NCI-H510A treated with DMSO at 0.1 percent for 48 hours (cell line): ENCODE measurements at regions not wholly inside any gene's neighbourhood (a gene's known extent, or its start where the extent isn't known, plus 50 kb on each side); places are given as distances from the start of the nearest gene placed in this dataset.
"Not testable (repeated sequence)": the region's sequence is repeated elsewhere in the genome, so short reads cannot be mapped to it uniquely, and the experiment has no call there.

Experiments
- DNase-seq: peaks from one replicate; lab custom pipeline; 2025; lab: John Stamatoyannopoulos, UW

DNA sequence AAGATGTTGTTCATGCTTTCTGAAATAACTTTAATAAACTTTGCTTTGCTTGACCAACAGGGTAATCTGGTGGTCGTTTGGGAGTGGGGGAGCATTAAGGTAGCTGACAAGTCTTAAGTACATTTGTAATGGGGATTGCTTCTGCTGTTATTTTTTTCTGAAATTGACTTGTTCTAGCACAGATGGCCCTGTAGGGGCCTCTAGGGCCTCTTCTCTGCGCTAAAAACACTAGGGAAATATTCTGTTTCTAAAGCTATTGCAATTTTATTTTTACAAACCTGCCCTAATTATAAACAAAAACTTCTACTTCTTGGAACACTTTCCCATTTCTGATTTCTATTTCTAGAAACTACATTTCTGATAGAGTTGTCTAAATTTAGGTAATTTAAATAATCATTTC is 191.3 kb upstream of the KCNJ3 start:
- DNase-seq: no peak

DNA sequence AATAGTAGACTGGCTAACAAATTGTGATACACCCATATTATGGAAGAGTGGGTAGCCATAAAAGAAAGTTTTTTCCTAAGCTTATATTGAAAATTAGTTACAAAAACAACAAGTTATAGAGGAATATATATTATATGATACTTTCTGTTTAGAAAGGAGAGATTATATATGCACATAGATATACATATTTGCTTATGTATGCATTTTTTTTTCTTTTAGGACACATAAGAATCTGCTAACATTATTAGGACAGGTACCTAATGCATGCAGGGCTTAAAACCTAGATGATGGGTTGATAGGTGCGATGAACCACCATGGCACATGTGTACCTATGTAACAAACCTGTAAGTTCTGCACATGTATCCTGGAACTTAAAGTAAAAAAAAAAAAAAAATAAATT is 179.6 kb upstream of the KCNJ3 start:
- no peak for DNase-seq

DNA sequence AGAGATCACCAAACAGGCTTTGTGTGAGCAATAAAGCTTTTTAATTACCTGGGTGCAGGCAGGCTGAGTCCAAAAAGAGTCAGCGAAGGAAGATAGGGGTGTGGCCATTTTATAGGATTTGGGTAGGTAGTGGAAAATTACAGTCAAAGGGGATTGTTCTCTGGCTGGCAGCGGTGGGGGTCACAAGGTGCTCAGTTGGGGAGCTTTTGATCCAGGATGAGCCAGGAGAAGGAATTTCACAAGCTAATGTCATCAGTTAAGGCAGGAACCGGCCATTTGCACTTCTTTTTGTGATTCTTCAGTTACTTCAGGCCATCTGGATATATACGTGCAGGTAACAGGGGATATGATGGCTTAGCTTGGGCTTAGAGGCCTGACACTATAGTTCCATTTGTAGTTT is 177.5 kb upstream of the KCNJ3 start:
- not testable (repeated sequence) for DNase-seq

DNA sequence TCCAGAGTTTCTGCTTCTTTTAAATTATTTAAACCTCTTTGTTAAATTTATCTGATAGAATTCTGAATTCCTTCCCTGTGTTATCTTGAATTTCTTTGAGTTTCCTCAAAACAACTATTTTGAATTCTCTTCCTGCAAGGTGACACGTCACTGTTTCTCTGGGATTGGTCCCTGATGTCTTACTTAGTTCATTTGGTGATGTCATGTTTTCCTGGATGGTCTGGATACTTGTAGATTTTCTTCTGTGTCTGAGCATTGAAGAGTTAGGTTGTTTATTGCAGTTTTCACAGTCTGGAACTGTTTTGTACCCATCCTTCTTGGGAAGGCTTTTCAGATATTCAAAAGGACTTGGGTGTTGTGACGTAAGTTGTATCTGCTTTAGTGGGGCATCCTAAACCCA is 172.3 kb upstream of the KCNJ3 start:
- no peak for DNase-seq

DNA sequence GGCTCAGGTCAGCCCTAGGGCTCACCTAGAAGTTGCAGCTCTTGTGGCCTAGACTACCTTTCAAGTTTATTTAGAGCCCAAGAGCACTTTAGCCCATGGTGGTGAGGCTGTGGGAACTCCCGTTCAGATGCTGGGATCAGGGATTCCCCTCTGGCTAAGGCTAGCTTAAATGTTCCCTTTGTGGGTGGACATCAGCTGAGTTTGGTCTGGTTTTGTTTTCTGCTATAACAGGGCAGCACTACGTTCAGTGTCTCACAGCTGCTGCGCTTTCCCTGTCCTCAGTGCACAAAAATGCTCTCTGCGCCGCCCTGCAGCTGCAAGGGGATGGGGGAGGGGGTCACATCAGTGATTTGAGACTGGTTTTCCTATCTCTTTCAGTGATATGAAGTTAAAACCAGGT is 170.5 kb upstream of the KCNJ3 start:
- no peak for DNase-seq

DNA sequence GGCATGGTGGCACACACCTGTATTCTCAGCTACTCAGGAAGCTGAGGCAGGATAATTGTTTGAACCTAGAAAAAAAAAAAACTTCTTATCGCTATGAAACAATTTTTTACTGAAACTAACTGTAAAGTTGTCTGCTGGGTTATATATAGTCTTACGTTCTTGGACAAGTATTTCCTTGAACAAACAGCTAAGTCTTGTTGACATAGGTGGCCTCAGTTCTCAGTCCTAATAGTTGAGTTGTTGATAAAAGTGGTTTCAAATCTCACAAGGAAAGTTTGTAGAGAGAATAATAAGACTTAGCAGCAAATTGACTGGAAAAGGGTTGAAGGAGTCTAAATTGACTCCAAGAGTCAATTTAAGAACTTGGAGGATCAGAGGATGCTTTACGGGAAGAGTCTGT is 166.5 kb upstream of the KCNJ3 start:
- DNase-seq: no peak

DNA sequence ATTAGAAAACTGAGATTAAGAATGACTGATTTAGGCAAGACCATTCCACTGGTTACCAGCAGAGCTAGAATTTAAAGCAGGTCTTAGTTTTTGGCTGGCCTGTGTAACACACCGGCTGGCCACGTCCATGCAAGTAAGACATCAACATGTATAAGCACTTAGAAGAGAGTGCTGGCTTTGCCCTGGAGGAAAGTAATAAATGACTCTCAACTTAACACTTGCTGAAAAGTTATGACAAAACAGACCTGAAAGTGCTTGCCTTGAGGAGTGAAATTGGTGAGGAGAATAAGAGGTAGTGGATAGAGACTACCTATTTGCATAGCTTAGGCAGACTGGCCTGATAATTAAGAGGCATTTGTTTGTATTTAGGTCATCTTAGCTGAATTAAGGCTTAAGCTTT is 165.7 kb upstream of the KCNJ3 start:
- no peak for DNase-seq

DNA sequence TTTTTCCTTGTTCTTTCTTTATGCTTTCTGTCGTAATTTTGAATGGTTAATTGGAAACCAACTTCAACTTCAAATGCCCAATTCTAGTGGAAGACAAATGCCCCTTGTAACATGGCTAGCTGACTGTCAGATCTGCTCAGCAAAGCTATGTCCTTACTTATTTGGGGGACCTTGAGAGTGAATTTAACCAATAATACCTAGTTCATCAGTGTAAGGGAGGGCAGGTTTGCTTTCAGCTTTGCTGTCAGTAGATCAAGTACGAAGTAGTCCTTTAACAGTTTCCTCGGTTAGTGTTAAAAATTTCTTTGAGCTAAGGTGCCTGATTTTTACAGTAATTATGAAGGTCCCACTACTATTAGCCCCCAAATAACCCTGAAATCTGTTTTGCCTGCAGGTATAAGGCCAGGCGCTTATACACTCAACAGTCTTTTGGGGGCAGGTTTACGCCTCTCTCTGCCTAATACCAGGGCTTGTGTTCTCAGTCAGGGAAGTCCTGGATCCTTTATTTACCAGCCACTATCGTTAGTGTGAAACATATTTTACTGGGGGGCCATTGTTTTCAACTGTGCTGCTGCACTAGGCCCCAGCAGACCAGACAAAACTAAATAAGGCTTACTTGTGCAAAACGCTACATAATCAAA is 165.1 kb upstream of the KCNJ3 start:
- DNase-seq: no peak

DNA sequence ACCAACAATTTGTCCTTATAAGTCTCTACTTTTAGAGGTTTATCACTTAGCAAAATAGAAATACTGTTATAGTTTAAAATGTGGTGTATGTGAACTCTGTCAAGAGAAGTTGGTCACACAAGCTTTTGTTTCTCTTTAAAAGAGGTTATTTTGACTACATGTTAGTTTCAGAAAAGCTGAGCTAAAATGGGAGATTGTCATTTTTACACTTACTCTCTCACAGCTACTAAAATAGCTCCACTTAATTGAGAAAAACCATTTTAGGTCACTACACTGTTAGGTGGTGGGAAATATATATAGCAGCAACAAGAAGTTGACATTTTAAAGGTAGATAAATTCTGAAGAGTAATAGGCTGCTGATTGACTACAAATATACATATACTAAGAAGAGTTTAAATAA is 161.5 kb upstream of the KCNJ3 start:
- DNase-seq: no peak

DNA sequence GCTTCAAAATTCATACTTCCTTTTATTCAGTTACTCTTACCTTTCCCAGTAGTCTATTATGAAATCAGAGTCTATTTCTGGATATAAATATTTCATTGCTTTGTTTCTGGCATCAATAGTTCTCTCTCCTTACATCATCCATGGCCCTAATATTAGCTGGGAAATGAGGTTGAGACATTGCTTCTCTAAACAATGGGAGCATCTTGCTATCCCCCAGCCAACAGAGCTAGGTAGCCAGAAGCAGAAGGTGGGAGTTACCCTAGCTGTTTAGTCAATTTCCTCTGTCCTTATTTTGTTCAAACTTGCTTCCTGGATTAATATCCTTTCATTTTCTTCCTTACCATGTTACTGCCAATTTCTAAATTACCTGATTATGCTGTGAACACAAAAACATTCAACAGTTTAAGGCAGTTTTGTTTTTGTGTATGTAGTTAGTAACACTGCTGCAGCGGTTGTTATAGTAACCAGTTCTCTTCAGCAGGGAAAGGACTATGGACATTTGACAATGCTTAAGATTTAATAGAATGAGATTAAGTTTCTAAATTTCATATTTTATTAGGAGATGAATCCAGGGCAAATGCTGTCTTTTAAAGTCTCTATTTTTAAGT is 160.5 kb upstream of the KCNJ3 start:
- DNase-seq: no peak

DNA sequence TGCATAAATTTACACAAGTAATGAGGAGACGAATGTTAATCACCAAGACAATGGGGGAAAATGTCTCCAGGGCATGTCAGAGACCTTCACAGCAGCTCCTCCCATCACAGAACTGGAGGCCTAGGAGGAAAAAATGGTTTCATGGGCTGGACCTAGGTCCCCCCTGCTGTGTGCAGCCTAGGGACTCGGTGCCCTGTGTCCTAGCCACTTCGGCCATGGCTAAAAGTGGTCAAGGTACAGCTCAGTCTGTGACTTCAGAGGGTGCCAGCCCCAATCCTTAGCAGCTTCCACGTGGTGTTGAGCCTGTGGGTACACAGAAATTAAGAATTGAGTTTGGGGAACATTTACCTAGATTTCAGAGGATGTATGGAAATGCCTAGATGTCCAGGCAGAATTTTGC is 152.2 kb upstream of the KCNJ3 start:
- DNase-seq: no peak

DNA sequence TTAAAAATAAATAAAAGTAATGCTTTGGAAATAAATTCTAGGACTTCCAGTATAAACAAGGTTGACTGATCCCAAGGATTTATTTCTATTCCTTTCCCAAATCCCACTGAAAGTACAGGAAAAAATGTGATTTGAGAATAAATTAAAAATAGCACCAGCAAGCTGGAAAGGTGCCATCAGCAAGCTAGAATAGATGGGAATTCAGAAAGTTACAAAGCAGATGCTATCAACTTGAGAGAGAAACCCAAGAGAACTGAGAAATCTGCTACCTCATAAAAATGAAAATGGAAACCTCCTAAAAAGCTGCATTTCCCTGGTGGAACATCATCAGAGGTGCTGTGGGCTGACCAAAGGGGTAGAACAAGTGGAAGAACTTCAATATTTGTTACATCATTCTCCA is 148.6 kb upstream of the KCNJ3 start:
- DNase-seq: no peak

DNA sequence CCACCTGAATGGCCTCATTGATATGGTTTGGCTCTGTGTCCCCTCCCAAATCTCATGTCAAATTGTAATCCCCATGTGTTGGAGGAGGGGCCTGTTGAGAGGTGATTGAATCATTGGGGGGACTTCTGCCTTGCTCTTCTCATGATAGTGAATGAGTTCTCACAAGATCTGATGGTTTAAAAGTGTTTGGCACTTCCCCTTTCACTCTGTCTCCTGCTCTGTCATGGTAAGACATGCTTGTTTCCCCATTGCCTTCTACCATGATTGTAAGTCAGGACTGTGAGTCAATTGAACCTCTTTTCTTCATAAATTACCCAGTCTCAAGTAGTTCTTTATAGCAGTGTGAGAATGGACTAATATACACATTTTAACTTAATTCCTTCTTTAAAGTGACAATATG is 146.8 kb upstream of the KCNJ3 start:
- DNase-seq: no peak

DNA sequence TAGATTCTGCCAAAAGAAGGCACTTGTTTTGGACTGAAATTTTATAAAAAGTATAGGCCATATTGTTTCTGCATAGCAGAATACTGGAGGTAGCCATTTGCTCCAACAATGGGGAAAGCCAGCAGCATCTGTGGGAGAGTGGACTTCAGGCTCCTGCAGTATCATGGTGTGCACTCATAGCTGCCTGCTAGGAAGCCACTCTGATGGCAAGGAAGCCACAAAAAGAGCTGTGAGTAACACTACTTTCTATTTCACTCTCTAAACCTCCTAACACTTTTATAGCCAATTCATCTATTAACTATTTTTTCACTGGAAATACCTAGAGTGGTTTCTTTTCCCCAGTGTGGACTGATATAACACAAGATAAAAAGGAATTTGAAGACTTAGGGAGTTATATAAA is 144.4 kb upstream of the KCNJ3 start:
- DNase-seq: no peak

DNA sequence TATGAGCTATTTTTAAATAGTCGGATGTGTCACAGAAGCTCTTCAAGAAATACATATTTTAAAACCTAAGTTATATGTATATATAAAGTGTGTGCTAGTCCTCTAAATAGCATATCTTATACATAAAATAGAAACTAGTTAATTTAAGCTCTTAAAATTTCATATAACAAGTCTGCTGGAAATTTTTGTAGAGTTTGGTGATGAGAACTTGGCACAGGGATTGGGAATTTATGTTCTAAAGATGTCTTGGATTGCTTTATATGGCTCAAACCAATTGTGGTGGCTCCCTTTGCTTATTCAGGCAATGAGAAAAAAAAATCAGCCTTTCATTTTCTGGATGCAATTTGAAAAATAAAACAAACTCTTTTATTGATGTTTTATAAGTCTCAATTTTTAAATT is 142.8 kb upstream of the KCNJ3 start:
- no peak for DNase-seq

DNA sequence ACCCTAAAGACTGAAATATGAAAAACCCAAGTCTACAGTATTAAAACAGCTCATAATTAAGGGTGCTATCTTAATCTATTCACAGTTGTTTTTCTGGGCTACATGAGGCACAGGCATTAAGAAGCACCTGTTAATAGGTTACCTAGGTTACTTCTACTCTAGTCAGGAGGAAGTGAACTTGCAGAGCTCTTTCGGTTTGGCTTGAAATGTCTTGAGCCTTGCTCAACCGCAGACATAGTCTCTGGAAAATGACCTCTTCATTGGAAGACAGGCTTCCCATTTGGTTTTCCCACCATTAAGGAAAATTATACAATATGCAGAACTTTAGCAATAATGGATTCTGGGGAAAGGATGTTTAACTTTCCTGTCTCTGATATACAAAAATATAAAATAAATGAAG is 142.3 kb upstream of the KCNJ3 start:
- DNase-seq: no peak

DNA sequence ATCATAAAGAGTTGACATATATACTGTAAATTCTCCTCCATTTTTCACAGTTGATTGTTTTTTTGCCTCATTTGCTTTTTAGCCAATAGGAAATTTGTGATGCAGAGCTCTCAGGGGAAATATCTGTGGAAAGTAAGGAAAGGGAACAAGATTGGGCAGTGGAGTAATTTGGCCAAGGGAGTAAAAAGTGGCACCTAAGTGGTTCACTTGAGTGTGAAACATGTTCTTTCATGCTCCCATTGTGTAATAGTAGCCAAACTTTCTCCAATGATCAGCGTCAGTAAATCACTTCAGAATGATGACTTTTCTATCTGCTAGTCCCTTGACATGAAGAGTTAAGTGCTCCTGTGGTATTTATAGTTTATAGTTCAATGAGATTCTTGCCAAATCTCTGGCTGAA is 141.9 kb upstream of the KCNJ3 start:
- DNase-seq: no peak

DNA sequence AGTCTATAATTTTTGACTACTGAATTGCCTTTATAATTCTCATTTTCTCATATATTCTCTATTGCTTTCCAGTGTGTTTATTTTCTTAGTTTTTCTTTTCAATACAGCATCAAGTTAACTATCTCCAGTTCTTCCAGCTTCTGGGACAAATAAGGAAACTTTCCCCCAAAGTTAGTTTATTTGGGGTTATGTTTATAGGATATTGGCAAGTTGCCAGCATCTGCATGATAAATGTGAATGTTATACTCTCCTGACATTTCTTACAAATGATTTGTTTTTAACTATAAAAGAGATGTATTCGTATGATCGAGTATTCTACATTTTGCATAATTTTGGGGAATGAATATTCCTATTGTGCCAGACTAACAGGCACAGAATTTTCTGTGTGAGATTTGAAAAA is 140.6 kb upstream of the KCNJ3 start:
- no peak for DNase-seq

DNA sequence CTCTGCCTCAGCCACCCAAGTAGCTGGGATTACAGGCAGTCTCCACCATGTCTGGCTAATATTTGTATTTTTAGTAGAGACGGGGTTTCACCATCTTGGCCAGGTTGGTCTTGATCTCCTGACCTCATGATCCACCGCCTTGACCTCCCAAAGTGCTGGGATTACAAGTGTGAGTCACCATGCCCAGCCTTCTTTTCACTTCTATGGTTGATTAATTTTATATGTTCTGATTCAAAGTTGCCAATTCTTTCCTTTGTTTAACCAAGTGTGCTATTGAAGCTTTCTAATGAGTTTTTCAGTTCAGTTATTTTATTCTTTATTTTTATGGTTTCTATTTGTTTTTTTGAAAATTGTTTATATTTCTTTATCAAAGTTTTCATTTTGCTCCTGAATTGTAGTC is 133.1 kb upstream of the KCNJ3 start:
- no peak for DNase-seq

DNA sequence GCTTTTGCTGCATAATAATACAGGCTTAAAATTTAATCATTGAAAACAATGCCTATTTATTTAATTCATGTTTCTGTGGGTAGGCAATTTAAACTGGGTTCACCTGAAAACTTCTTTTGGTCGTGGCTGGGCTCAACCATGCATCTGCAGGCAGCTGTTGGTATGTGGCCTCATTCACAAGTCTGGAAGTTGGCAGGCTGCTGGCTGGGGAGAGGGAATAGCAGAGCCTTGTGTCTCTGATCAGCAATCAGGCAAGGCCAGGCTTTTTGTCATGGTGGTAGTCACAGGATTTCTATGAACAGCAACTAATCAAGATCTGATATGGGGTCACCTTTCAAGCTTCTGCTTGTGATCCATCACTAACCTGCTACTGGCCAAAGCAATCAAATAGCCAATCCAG is 130.1 kb upstream of the KCNJ3 start:
- no peak for DNase-seq

DNA sequence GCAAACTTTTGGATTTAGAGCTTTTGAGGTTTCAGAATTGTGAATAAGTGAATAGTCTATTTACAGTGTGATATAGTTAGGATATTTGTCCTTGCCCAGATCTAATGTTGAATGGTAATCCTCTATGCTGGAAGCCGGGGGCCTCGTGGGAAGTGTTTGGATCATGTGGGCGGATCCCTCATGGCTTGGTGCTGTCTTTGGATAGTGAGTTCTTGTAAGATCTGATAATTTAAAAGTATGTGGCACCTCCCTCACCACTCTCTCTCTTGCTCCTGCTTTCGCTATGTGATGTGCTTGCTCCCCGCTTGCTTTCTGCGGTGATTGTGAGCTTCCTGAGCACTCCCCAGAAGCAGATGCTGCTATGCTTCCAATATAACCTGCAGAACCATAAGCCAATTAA is 128.0 kb upstream of the KCNJ3 start:
- no peak for DNase-seq

DNA sequence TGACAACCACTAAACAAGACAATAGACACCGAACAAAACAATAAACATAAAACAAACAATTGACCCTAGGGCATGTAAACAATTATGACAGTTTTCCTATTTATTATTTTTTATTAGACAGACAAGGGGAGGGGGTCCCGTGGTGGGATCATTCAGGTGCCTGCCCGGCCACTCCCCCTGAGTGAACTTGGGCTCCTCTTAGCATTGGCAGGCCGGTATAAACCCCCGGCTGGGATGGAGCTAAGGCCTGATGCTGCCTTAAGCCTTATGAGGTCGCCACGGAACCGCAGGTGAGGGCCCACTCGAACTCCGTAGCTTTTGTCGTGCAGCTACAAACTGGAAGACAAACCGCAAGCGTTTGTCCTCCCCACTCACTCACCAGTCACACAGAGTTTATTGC is 121.8 kb upstream of the KCNJ3 start:
- DNase-seq: not testable (repeated sequence)

DNA sequence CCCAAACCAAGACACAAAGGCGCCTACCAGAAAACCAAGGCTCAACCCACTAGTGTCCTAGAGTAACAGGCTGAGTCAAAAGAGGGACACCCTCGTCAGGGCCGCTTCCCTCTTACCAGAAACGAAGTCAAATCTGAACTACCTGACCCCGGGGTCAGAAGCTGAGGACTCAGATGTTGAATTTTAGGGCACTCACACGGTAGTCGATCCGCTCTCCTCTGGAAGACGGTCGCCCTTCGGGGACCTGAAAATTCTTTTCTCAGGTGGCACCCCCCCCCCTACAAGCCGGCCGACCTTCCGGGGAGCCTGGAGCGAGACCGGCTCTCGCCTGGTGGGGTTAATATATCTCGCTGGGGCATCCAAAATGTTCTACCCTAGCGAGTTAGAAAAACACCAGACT is 121.1 kb upstream of the KCNJ3 start:
- DNase-seq: no peak

DNA sequence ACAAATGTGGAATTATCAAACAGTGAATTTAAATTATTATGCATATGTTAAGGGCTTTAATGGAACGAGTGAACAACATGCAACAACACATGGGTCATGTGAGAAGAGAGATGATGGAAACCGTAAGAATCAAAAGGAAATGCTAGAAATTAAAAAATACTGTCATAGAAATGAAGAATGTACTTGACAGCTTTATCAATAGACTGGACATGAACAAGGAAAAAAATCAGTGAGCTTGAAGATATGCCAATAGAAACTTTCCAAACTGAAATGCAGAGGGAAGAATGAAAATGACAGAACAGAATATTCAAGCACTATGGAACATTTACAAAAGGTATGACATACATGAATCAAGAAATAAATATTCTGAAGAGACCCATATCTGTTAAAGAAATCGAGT is 117.7 kb upstream of the KCNJ3 start:
- no peak for DNase-seq

DNA sequence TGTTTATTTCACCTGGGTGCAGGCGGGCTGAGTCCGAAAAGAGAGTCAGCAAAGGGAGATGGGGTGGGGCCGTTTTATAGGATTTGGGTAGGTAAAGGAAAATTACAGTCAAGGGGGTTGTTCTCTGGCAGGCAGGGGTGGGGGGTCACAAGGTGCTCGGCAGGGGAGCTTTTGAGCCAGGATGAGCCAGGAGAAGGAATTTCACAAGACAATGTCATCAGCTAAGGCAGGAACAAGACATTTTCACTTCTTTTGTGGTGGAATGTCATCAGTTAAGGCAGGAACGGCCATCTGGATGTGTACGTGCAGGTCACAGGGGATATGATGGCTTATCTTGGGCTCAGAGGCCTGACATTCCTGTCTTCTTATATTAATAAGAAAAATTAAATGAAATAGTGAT is 115.8 kb upstream of the KCNJ3 start:
- DNase-seq: not testable (repeated sequence)
